ENCODE measurements at regions not wholly inside any gene's neighbourhood (a gene's known extent, or its start where the extent isn't known, plus 50 kb on each side); places are given as distances from the start of the nearest gene placed in this dataset.

- no peak for DNase-seq (ENCODE audit: low spot score)
- ATAC-seq (ENCODE audit: low read depth), result no peak
- H3K27me3 ChIP-seq (ENCODE audit: insufficient read depth, poor library complexity, severe bottlenecking), result no peaks in the 10 kb centered on the region
- H3K36me3 ChIP-seq (ENCODE audit: low read depth), result no peaks in the 10 kb centered on the region
- H3K4me1 ChIP-seq (ENCODE audit: insufficient read depth, poor library complexity, severe bottlenecking), result peaks cover 16% of the 10 kb centered on the region
- H3K4me3 ChIP-seq (ENCODE audit: severe bottlenecking), result no peak overlapping the region
- TF ChIP-seq CTCF (IDR thresholded peaks at IDR 0.05; ENCODE audit: poor library complexity, severe bottlenecking), result no peak
- no peak overlapping the region for H3K27ac ChIP-seq (ENCODE audit: poor library complexity, severe bottlenecking)
- no peaks in the 10 kb centered on the region for H3K9me3 ChIP-seq (ENCODE audit: severe bottlenecking)
Measured at GRCh38 chr14:28496364-28496763, 270.2 kb upstream of the FOXG1 start.

DNA sequence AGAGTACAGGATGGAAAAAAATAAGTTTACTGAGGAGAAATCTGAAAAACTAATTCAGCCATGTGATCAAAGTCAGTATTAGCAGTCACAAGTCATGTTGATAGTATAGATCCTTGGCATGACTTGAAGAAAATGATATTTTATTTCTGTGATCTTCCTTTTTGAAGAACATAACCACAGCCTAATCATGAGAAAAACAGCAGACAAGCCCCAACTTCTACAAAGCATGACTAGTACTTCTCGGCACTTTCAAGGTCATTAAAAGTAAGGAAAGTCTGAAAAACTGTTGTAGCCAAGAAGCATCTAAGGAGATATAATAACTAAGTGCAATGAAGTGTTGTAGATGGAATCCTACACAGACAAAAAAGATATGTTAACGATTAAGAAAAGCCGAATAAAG lies 264.1 kb upstream of the FOXG1 start:
- no peak for TF ChIP-seq CTCF (IDR thresholded peaks at IDR 0.05; ENCODE audit: poor library complexity, severe bottlenecking)
- ATAC-seq (ENCODE audit: low read depth) (peak; percentile 51; the same call in 1 of the 3 replicates), DNase-seq (ENCODE audit: low spot score) (no peak)
- H3K4me3 ChIP-seq (ENCODE audit: severe bottlenecking), result no peak overlapping the region
- H3K36me3 ChIP-seq (ENCODE audit: low read depth), result no peaks in the 10 kb centered on the region
- no peaks in the 10 kb centered on the region for H3K9me3 ChIP-seq (ENCODE audit: severe bottlenecking)
- peaks cover 6% of the 10 kb centered on the region for H3K4me1 ChIP-seq (ENCODE audit: insufficient read depth, poor library complexity, severe bottlenecking)
- no peaks in the 10 kb centered on the region for H3K27me3 ChIP-seq (ENCODE audit: insufficient read depth, poor library complexity, severe bottlenecking)
- peak overlapping the region; percentile 5 for H3K27ac ChIP-seq (ENCODE audit: poor library complexity, severe bottlenecking)

- H3K4me3 ChIP-seq (ENCODE audit: severe bottlenecking), result no peak overlapping the region
- no peak for TF ChIP-seq CTCF (IDR thresholded peaks at IDR 0.05; ENCODE audit: poor library complexity, severe bottlenecking)
- H3K36me3 ChIP-seq (ENCODE audit: low read depth), result no peaks in the 10 kb centered on the region
- DNase-seq (ENCODE audit: low spot score) (no peak), ATAC-seq (ENCODE audit: low read depth) (peak; percentile 96)
- H3K27ac ChIP-seq (ENCODE audit: poor library complexity, severe bottlenecking), result peak overlapping the region; percentile 55
- peaks cover 11% of the 10 kb centered on the region for H3K4me1 ChIP-seq (ENCODE audit: insufficient read depth, poor library complexity, severe bottlenecking)
- H3K27me3 ChIP-seq (ENCODE audit: insufficient read depth, poor library complexity, severe bottlenecking), result no peaks in the 10 kb centered on the region
- H3K9me3 ChIP-seq (ENCODE audit: severe bottlenecking), result no peaks in the 10 kb centered on the region
Measured at GRCh38 chr14:28515571-28515970, 251.0 kb upstream of the FOXG1 start.

GRCh38 chr14:28536889-28537288 lies 229.7 kb upstream of the FOXG1 start:
- H3K4me1 ChIP-seq (ENCODE audit: insufficient read depth, poor library complexity, severe bottlenecking), result no peaks in the 10 kb centered on the region
- no peak for DNase-seq (ENCODE audit: low spot score)
- ATAC-seq (ENCODE audit: low read depth), result no peak
- H3K9me3 ChIP-seq (ENCODE audit: severe bottlenecking), result no peaks in the 10 kb centered on the region
- H3K36me3 ChIP-seq (ENCODE audit: low read depth), result no peaks in the 10 kb centered on the region
- no peak overlapping the region for H3K27ac ChIP-seq (ENCODE audit: poor library complexity, severe bottlenecking)
- TF ChIP-seq CTCF (IDR thresholded peaks at IDR 0.05; ENCODE audit: poor library complexity, severe bottlenecking), result no peak
- no peaks in the 10 kb centered on the region for H3K27me3 ChIP-seq (ENCODE audit: insufficient read depth, poor library complexity, severe bottlenecking)
- no peak overlapping the region for H3K4me3 ChIP-seq (ENCODE audit: severe bottlenecking)

DNA sequence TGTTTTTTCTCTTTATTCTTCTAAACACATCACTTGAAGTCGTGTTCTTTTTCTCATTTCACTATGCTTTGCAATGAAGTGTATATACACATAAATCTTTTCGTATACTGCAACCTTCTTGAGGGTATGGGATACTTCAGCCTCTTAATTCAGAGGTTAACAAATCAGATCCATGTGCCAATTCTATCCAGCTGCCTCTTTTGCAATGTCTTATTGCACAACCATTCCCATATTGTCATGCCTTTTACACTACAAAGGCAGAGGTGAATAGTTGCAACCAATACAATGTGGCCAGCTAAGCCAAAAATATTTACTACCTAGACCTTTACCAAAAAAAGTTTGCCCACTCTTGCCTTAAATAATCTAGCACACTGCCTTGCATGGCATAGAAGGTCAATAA lies 224.5 kb upstream of the FOXG1 start:
- no peaks in the 10 kb centered on the region for H3K9me3 ChIP-seq (ENCODE audit: severe bottlenecking)
- no peak overlapping the region for H3K4me3 ChIP-seq (ENCODE audit: severe bottlenecking)
- DNase-seq (ENCODE audit: low spot score), result no peak
- no peaks in the 10 kb centered on the region for H3K36me3 ChIP-seq (ENCODE audit: low read depth)
- peaks cover 3% of the 10 kb centered on the region for H3K4me1 ChIP-seq (ENCODE audit: insufficient read depth, poor library complexity, severe bottlenecking)
- H3K27ac ChIP-seq (ENCODE audit: poor library complexity, severe bottlenecking), result no peak overlapping the region
- no peak for TF ChIP-seq CTCF (IDR thresholded peaks at IDR 0.05; ENCODE audit: poor library complexity, severe bottlenecking)
- no peaks in the 10 kb centered on the region for H3K27me3 ChIP-seq (ENCODE audit: insufficient read depth, poor library complexity, severe bottlenecking)
- ATAC-seq (ENCODE audit: low read depth), result peak; percentile 65; the same call in 2 of the 3 replicates
